HCT116 (cell line): ENCODE measurements at regions not wholly inside any gene's neighbourhood (a gene's known extent, or its start where the extent isn't known, plus 50 kb on each side); places are given as distances from the start of the nearest gene placed in this dataset.

ENCODE experiments used
- ATAC-seq: fragments of 200-7000 bp; cut with Tn5 transposase; 2 replicates; pipeline ENCODE4 v1.9.1; 2020; ENCODE audit warnings: mild to moderate bottlenecking, moderate library complexity
- BruUV-seq: library from RNA; stranded (reverse); fragments of 400-500 nt; replicated peaks from 2 replicates; lab custom pipeline; 2021; lab: Mats Ljungman, UMichigan
- CTCF ChIA-PET: fragments of 300-600 bp; sonication (Branson Sonifier 250); formaldehyde crosslinking; loops from one replicate; lab custom pipeline; 2021; ENCODE audit warnings: antibody characterized with exemption; lab: Charles Lee
- POLR2A ChIA-PET: fragments of 300-600, 350-600 bp; sonication (Branson Sonifier 250); formaldehyde crosslinking; loops from one replicate; lab custom pipeline; 2021; ENCODE audit warnings: antibody characterized with exemption; lab: Charles Lee
- RAD21 ChIA-PET, 2 experiments: fragments of 300-600 bp; sonication (Branson Sonifier 250); formaldehyde crosslinking; loops; one replicate each; lab custom pipeline; 2023; ENCODE audit warnings: low total read pairs in 2 of 2; ENCODE audit not compliant: uncharacterized antibody in 2 of 2, unreplicated experiment in 2 of 2, low non-redundant PET in 1 of 2; lab: Charles Lee
- DNase-seq: peaks from one replicate; pipeline ENCODE4 v3.0.0-alpha.2; 2010; ENCODE audit warnings: low read depth, low spot score
- H2AFZ ChIP-seq: fragments of 200-600 bp; shearing (Covaris generic), sonication (generic); 2 replicates; pipeline ENCODE4 v1.6.1; 2017; ENCODE audit warnings: low read depth, mixed run types, mixed read lengths, antibody characterized with exemption, low read length; ENCODE audit not compliant: poor library complexity, severe bottlenecking
- H3K27ac ChIP-seq: 2 replicates; pipeline ENCODE4 v1.5.1; 2012; ENCODE audit warnings: low read depth, low read length
- H3K27me3 ChIP-seq: fragments of 200-600 bp; sonication (generic); 2 replicates; pipeline ENCODE4 v1.6.1; 2016; ENCODE audit warnings: mixed run types, low read length, mixed read lengths; ENCODE audit not compliant: insufficient read depth
- H3K36me3 ChIP-seq, 2 experiments: fragments of 200-500 bp in 1 of 2; fragments of 200-600 bp in 1 of 2; sonication (Bioruptor generic) in 1 of 2; sonication (generic) in 1 of 2; 2 replicates each; pipeline versions ENCODE4 v1.5.1 to v1.6.1; 2014 to 2016; ENCODE audit warnings: low read length in 2 of 2, inconsistent platforms in 1 of 2, mixed read lengths in 1 of 2, mixed run types in 1 of 2; ENCODE audit not compliant: insufficient read depth in 2 of 2, control insufficient read depth in 1 of 2
- H3K4me1 ChIP-seq, 2 experiments: fragments of 200-600 bp in 1 of 2; sonication (generic) in 1 of 2; 2 replicates each; pipeline versions ENCODE4 v1.5.1 to v1.6.1; 2012 to 2017; ENCODE audit warnings: low read length in 2 of 2, inconsistent platforms in 1 of 2, mild to moderate bottlenecking in 1 of 2, mixed read lengths in 1 of 2, mixed run types in 1 of 2, moderate library complexity in 1 of 2; ENCODE audit not compliant: insufficient read depth in 2 of 2, control insufficient read depth in 1 of 2
- H3K4me2 ChIP-seq: fragments of 200-600 bp; sonication (generic); 2 replicates; pipeline ENCODE4 v1.6.1; 2017; ENCODE audit warnings: mixed run types, low read length, mixed read lengths
- H3K4me3 ChIP-seq, 2 experiments: fragments of 200-600 bp in 1 of 2; sonication (generic) in 1 of 2; replicated peaks in 1 of 2; 2 replicates each; pipeline ENCODE4 v1.5.1; 2011 to 2016; ENCODE audit warnings: low read length in 2 of 2, control low read depth in 1 of 2, low read depth in 1 of 2, mild to moderate bottlenecking in 1 of 2, mixed read lengths in 1 of 2, mixed run types in 1 of 2
- H3K79me2 ChIP-seq: fragments of 200-600 bp; sonication (generic); 2 replicates; pipeline ENCODE4 v1.6.1; 2017; ENCODE audit warnings: mild to moderate bottlenecking, mixed run types, low read length, moderate library complexity, mixed read lengths; ENCODE audit not compliant: insufficient read depth
- H3K9ac ChIP-seq: fragments of 200-600 bp; sonication (generic); 2 replicates; pipeline ENCODE4 v1.6.1; 2016; ENCODE audit warnings: low read length, mixed read lengths
- H3K9me2 ChIP-seq: fragments of 200-600 bp; sonication (generic), shearing (Covaris generic); 2 replicates; pipeline ENCODE4 v1.6.1; 2017; ENCODE audit warnings: mixed run types, mild to moderate bottlenecking, moderate library complexity; ENCODE audit not compliant: insufficient read depth
- H3K9me3 ChIP-seq, 2 experiments: fragments of 200-500 bp in 1 of 2; fragments of 200-600 bp in 1 of 2; sonication (Bioruptor generic) in 1 of 2; sonication (generic) in 1 of 2; 2 replicates each; pipeline ENCODE4 v1.6.1; 2014 to 2017; ENCODE audit warnings: low read length in 2 of 2, mixed read lengths in 2 of 2, inconsistent platforms in 1 of 2, low read depth in 1 of 2, mild to moderate bottlenecking in 1 of 2, mixed run types in 1 of 2, moderate library complexity in 1 of 2; ENCODE audit not compliant: control insufficient read depth in 1 of 2, insufficient read depth in 1 of 2
- H4K20me1 ChIP-seq: fragments of 200-600 bp; sonication (generic), shearing (Covaris generic); 2 replicates; pipeline ENCODE4 v1.6.1; 2017; ENCODE audit warnings: mixed run types, mild to moderate bottlenecking, moderate library complexity; ENCODE audit not compliant: insufficient read depth
- ATF3 ChIP-seq: IDR thresholded peaks from 2 replicates; pipeline ENCODE4 v1.6.1; 2012
- CBX3 ChIP-seq: IDR thresholded peaks from 2 replicates; pipeline ENCODE4 v1.6.1; 2012; ENCODE audit warnings: low read depth
- EGR1 ChIP-seq: IDR thresholded peaks from 2 replicates; pipeline ENCODE4 v1.6.1; 2012; ENCODE audit warnings: low read depth
- ELF1 ChIP-seq: IDR thresholded peaks from 2 replicates; pipeline ENCODE4 v1.6.1; 2012; ENCODE audit warnings: low read depth, borderline replicate concordance
- EZH2 ChIP-seq: fragments of 200-600 bp; sonication (generic); IDR thresholded peaks from 2 replicates; pipeline ENCODE4 v1.6.1; 2017; ENCODE audit warnings: antibody characterized with exemption, mixed run types
- EZH2phosphoT487 ChIP-seq: fragments of 200-600 bp; IDR thresholded peaks from 2 replicates; pipeline ENCODE4 v1.6.1; 2018; ENCODE audit warnings: antibody characterized with exemption, borderline replicate concordance
- MAX ChIP-seq: IDR thresholded peaks from 2 replicates; pipeline ENCODE4 v1.6.1; 2012
- POLR2AphosphoS5 ChIP-seq: IDR thresholded peaks from 2 replicates; pipeline ENCODE4 v1.6.1; 2011; ENCODE audit warnings: mild to moderate bottlenecking, low read depth, low read length, moderate library complexity
- REST ChIP-seq: IDR thresholded peaks from 2 replicates; pipeline ENCODE4 v1.6.1; 2012; ENCODE audit warnings: low read depth
- SIN3A ChIP-seq: IDR thresholded peaks from 2 replicates; pipeline ENCODE4 v1.6.1; 2012; ENCODE audit warnings: low read depth
- SP1 ChIP-seq: IDR thresholded peaks from 2 replicates; pipeline ENCODE4 v1.6.1; 2012; ENCODE audit warnings: low read depth
- SRF ChIP-seq: IDR thresholded peaks from 2 replicates; pipeline ENCODE4 v1.6.1; 2012; ENCODE audit warnings: low read depth
- ZBTB33 ChIP-seq: IDR thresholded peaks from 2 replicates; pipeline ENCODE4 v1.6.1; 2011; ENCODE audit warnings: mild to moderate bottlenecking, low read length, moderate library complexity; ENCODE audit not compliant: insufficient replicate concordance; ENCODE audit errors: extremely low read depth
- ZFX ChIP-seq: fragments of 450-650 bp; IDR thresholded peaks from 2 replicates; pipeline ENCODE4 v1.6.1; 2017
- ZNF274 ChIP-seq: fragments of 200-500 bp; sonication (Bioruptor generic); IDR thresholded peaks from 2 replicates; pipeline ENCODE4 v1.6.1; 2014; ENCODE audit warnings: mild to moderate bottlenecking, low read depth, low read length, inconsistent platforms
- intact Hi-C: fragments of 100-400 bp; cut with micrococcal nuclease; formaldehyde crosslinking; loops from 2 replicates; pipeline ENCODE4 v1.10.0; 2022

GRCh38 chr12:107429006-107429705, 256.4 kb upstream of the PWP1 start:
- DNase-seq = no peak
- no peaks in the 10 kb centered on the region for H3K9me3 ChIP-seq
- peak; percentile 50 for ATAC-seq
- BruUV-seq = no TSS peak
- POLR2A ChIA-PET = no interaction called here
- RAD21 ChIA-PET = no interaction called here
- intact Hi-C loops = no loop called here
- H3K36me3 ChIP-seq = no peaks in the 10 kb centered on the region
- peaks cover 0 to 5% of the 10 kb centered on the region in 2 experiments; a peak in 1 of 4 replicates for H3K4me1 ChIP-seq
- TF ChIP-seq REST (no peak), CBX3 (no peak), SP1 (no peak), SIN3A (no peak), ZFX (no peak), EZH2phosphoT487 (no peak), EGR1 (no peak), EZH2 (no peak), MAX (no peak), SRF (no peak), ZBTB33 (no peak), ATF3 (no peak), ZNF274 (no peak), POLR2AphosphoS5 (no peak), ELF1 (no peak)
- no peaks in the 10 kb centered on the region for H3K9me2 ChIP-seq
- no peaks in the 10 kb centered on the region for H3K27me3 ChIP-seq
- H3K27ac ChIP-seq = no peak overlapping the region
- no peaks in the 10 kb centered on the region for H3K79me2 ChIP-seq
- no peak overlapping the region for H2AFZ ChIP-seq
- H3K4me2 ChIP-seq = no peak overlapping the region
- H4K20me1 ChIP-seq = no peaks in the 10 kb centered on the region
- CTCF ChIA-PET = interaction anchor here (0.9 kb wide), 1 partner anchor 297 kb away, joined by 3 read pairs; no protein-coding TSS in a partner anchor
- no peak overlapping the region for H3K9ac ChIP-seq
- H3K4me3 ChIP-seq = no peak overlapping the region
